Mesenchymal stem cell (in vitro differentiated cells and primary cell): ENCODE measurements at regions not wholly inside any gene's neighbourhood (a gene's known extent, or its start where the extent isn't known, plus 50 kb on each side); places are given as distances from the start of the nearest gene placed in this dataset.

ENCODE experiments used
- DNase-seq: peaks from one replicate; pipeline ENCODE4 v3.0.0-alpha.2; 2013
- H2AFZ ChIP-seq: one replicate; pipeline ENCODE4 v1.6.1; 2013; ENCODE audit warnings: low read depth, mild to moderate bottlenecking, control low read depth, inconsistent platforms, low read length, moderate library complexity
- H2AK5ac ChIP-seq: 2 replicates; pipeline ENCODE4 v1.6.1; 2013; ENCODE audit warnings: low read length, moderate library complexity, mild to moderate bottlenecking, inconsistent platforms; ENCODE audit not compliant: severe bottlenecking
- H2BK120ac ChIP-seq: one replicate; pipeline ENCODE4 v1.6.1; 2013; ENCODE audit warnings: low read depth, mild to moderate bottlenecking, inconsistent platforms, low read length, moderate library complexity
- H2BK12ac ChIP-seq, 2 experiments: one replicate each; pipeline ENCODE4 v1.6.1; 2013; ENCODE audit warnings: inconsistent platforms in 2 of 2, low read length in 2 of 2, mild to moderate bottlenecking in 2 of 2, moderate library complexity in 2 of 2, control low read depth in 1 of 2
- H2BK15ac ChIP-seq: one replicate; pipeline ENCODE4 v1.6.1; 2013; ENCODE audit warnings: mild to moderate bottlenecking, low read depth, inconsistent platforms; ENCODE audit not compliant: poor library complexity, severe bottlenecking
- H2BK5ac ChIP-seq: 2 replicates; pipeline ENCODE4 v1.6.1; 2013; ENCODE audit warnings: low read depth, mild to moderate bottlenecking, low read length, control low read depth, inconsistent platforms; ENCODE audit not compliant: poor library complexity, severe bottlenecking
- H3K14ac ChIP-seq, 2 experiments: one replicate each; pipeline ENCODE4 v1.6.1; 2013; ENCODE audit warnings: inconsistent platforms in 2 of 2, low read length in 2 of 2, control low read depth in 1 of 2, mild to moderate bottlenecking in 1 of 2, moderate library complexity in 1 of 2
- H3K18ac ChIP-seq, 2 experiments: one replicate each; pipeline ENCODE4 v1.6.1; 2013; ENCODE audit warnings: inconsistent platforms in 2 of 2, low read length in 2 of 2, control low read depth in 1 of 2, low read depth in 1 of 2, mild to moderate bottlenecking in 1 of 2
- H3K23ac ChIP-seq, 2 experiments: one replicate each; pipeline ENCODE4 v1.6.1; 2013; ENCODE audit warnings: inconsistent platforms in 2 of 2, low read length in 2 of 2, mild to moderate bottlenecking in 2 of 2, moderate library complexity in 2 of 2, control low read depth in 1 of 2
- H3K27ac ChIP-seq: 2 replicates; pipeline ENCODE4 v1.5.1; 2013; ENCODE audit warnings: mild to moderate bottlenecking, moderate library complexity, low read length, control low read depth, inconsistent platforms; ENCODE audit not compliant: poor library complexity, severe bottlenecking
- H3K27me3 ChIP-seq, 2 experiments: 2 replicates each; pipeline versions ENCODE4 v1.6.1 to v1.7.0; 2013; ENCODE audit warnings: low read length in 2 of 2, mild to moderate bottlenecking in 2 of 2, moderate library complexity in 2 of 2, control low read depth in 1 of 2, inconsistent platforms in 1 of 2; ENCODE audit not compliant: control insufficient read depth in 1 of 2, insufficient read depth in 1 of 2
- H3K36me3 ChIP-seq, 2 experiments: 2 replicates each; pipeline versions ENCODE4 v1.6.1 to v1.7.0; 2013; ENCODE audit warnings: low read length in 2 of 2, control low read depth in 1 of 2, inconsistent platforms in 1 of 2, low read depth in 1 of 2, mild to moderate bottlenecking in 1 of 2; ENCODE audit not compliant: insufficient read depth in 2 of 2, control insufficient read depth in 1 of 2
- H3K4ac ChIP-seq, 2 experiments: one replicate each; pipeline ENCODE4 v1.6.1; 2013; ENCODE audit warnings: inconsistent platforms in 2 of 2, low read length in 2 of 2, mild to moderate bottlenecking in 2 of 2, moderate library complexity in 2 of 2, control low read depth in 1 of 2, low read depth in 1 of 2
- H3K4me1 ChIP-seq: 2 replicates; pipeline ENCODE4 v1.6.1; 2013; ENCODE audit warnings: low read depth, low read length, control low read depth; ENCODE audit not compliant: control insufficient read depth, insufficient read depth
- H3K4me2 ChIP-seq: 2 replicates; pipeline ENCODE4 v1.6.1; 2013; ENCODE audit warnings: low read length, mild to moderate bottlenecking, inconsistent platforms; ENCODE audit not compliant: poor library complexity, severe bottlenecking
- H3K4me3 ChIP-seq, 2 experiments: 2 replicates each; pipeline versions ENCODE4 v1.5.1 to v1.7.0; 2013; ENCODE audit warnings: low read length in 2 of 2, mild to moderate bottlenecking in 2 of 2, control low read depth in 1 of 2, low read depth in 1 of 2; ENCODE audit not compliant: insufficient read depth in 1 of 2
- H3K79me1 ChIP-seq: replicated peaks from 2 replicates; pipeline ENCODE4 v1.6.1; 2013; ENCODE audit warnings: mild to moderate bottlenecking, control low read depth, low read length, inconsistent platforms; ENCODE audit not compliant: poor library complexity, severe bottlenecking
- H3K9ac ChIP-seq: 2 replicates; pipeline ENCODE4 v1.7.0; 2013; ENCODE audit warnings: mild to moderate bottlenecking, low read length, moderate library complexity
- H3K9me3 ChIP-seq: 2 replicates; pipeline ENCODE4 v1.7.0; 2013; ENCODE audit warnings: mild to moderate bottlenecking, low read length; ENCODE audit not compliant: control insufficient read depth
- H4K8ac ChIP-seq: one replicate; pipeline ENCODE4 v1.6.1; 2013; ENCODE audit warnings: inconsistent platforms, mild to moderate bottlenecking, low read length, moderate library complexity
- H4K91ac ChIP-seq: one replicate; pipeline ENCODE4 v1.6.1; 2013; ENCODE audit warnings: mild to moderate bottlenecking, low read length, inconsistent platforms
- WGBS: methylation state at CpG from one replicate; pipeline ENCODE4 v1.1.7; 2013; ENCODE audit warnings: mixed read lengths; 5-methylcytosine and 5-hydroxymethylcytosine counted together

- Histone ChIP-seq H2BK12ac (no peak overlapping the region), H3K27ac (no peak overlapping the region), H2AK5ac (no peak overlapping the region), H3K9me3 (no peaks in the 10 kb centered on the region), H4K91ac (no peak overlapping the region), H2AFZ (no peak overlapping the region), H2BK15ac (no peak overlapping the region), H3K23ac (no peak overlapping the region), H2BK5ac (no peak overlapping the region), H3K4me2 (no peak overlapping the region), H3K79me1 (no peaks in the 10 kb centered on the region), H3K18ac (no peak overlapping the region), H3K9ac (no peak overlapping the region), H3K4me3 (no peak overlapping the region), H3K27me3 (no peaks in the 10 kb centered on the region), H3K4me1 (no peaks in the 10 kb centered on the region), H2BK120ac (no peak overlapping the region), H3K14ac (no peak overlapping the region), H3K36me3 (peaks cover 0 to 2% of the 10 kb centered on the region in 2 experiments), H4K8ac (no peak overlapping the region), H3K4ac (no peak overlapping the region)
- no peak for DNase-seq
- 37% methylated on average over 2 of the region's 2 CpGs for WGBS
Measured at GRCh38 chr7:114190387-114190786, 224.2 kb upstream of the FOXP2 start.

- H2BK15ac ChIP-seq = no peak overlapping the region
- no peak overlapping the region for H2BK5ac ChIP-seq
- H3K79me1 ChIP-seq = no peaks in the 10 kb centered on the region
- H3K4ac ChIP-seq = no peak overlapping the region
- no peak overlapping the region for H3K23ac ChIP-seq
- H3K4me2 ChIP-seq = no peak overlapping the region
- H2BK12ac ChIP-seq = no peak overlapping the region
- H3K9me3 ChIP-seq = no peaks in the 10 kb centered on the region
- H4K91ac ChIP-seq = no peak overlapping the region
- no peak overlapping the region for H2AFZ ChIP-seq
- H3K27ac ChIP-seq = no peak overlapping the region
- no peak overlapping the region for H4K8ac ChIP-seq
- no peak overlapping the region for H2BK120ac ChIP-seq
- H3K18ac ChIP-seq = no peak overlapping the region
- no peak for DNase-seq
- H3K9ac ChIP-seq = no peak overlapping the region
- no peaks in the 10 kb centered on the region for H3K4me1 ChIP-seq
- H3K27me3 ChIP-seq = no peaks in the 10 kb centered on the region
- 93% methylated on average over 2 of the region's 3 CpGs for WGBS
- no peak overlapping the region for H3K4me3 ChIP-seq
- no peak overlapping the region for H2AK5ac ChIP-seq
- no peak overlapping the region for H3K14ac ChIP-seq
- peaks cover 0 to 2% of the 10 kb centered on the region in 2 experiments for H3K36me3 ChIP-seq
Measured at GRCh38 chr7:114183311-114184088, 231.1 kb upstream of the FOXP2 start.

GRCh38 chr7:114182837-114183236 is 231.8 kb upstream of the FOXP2 start:
- no peak overlapping the region for H3K27ac ChIP-seq
- no peak overlapping the region for H3K14ac ChIP-seq
- H3K4me3 ChIP-seq = no peak overlapping the region
- no peak overlapping the region for H2AFZ ChIP-seq
- no peak for DNase-seq
- no peaks in the 10 kb centered on the region for H3K27me3 ChIP-seq
- peaks cover 0 to 2% of the 10 kb centered on the region in 2 experiments for H3K36me3 ChIP-seq
- H4K8ac ChIP-seq = no peak overlapping the region
- H3K9me3 ChIP-seq = no peaks in the 10 kb centered on the region
- H2BK12ac ChIP-seq = no peak overlapping the region
- WGBS = 60% methylated on average over 1 of the region's 1 CpG
- no peak overlapping the region for H3K9ac ChIP-seq
- H3K4me2 ChIP-seq = no peak overlapping the region
- no peak overlapping the region for H3K18ac ChIP-seq
- no peak overlapping the region for H2BK15ac ChIP-seq
- no peak overlapping the region for H3K4ac ChIP-seq
- no peak overlapping the region for H2AK5ac ChIP-seq
- H2BK5ac ChIP-seq = no peak overlapping the region
- no peak overlapping the region for H3K23ac ChIP-seq
- no peaks in the 10 kb centered on the region for H3K79me1 ChIP-seq
- H3K4me1 ChIP-seq = no peaks in the 10 kb centered on the region
- H4K91ac ChIP-seq = no peak overlapping the region
- no peak overlapping the region for H2BK120ac ChIP-seq

- H3K9me3 ChIP-seq = no peaks in the 10 kb centered on the region
- H4K8ac ChIP-seq = no peak overlapping the region
- H3K36me3 ChIP-seq = no peaks in the 10 kb centered on the region
- H3K9ac ChIP-seq = no peak overlapping the region
- H4K91ac ChIP-seq = no peak overlapping the region
- H3K4me1 ChIP-seq = no peaks in the 10 kb centered on the region
- no peak overlapping the region for H3K4me2 ChIP-seq
- 80% methylated on average over 1 of the region's 1 CpG for WGBS
- H3K4ac ChIP-seq = no peak overlapping the region
- H3K23ac ChIP-seq = no peak overlapping the region
- H2AFZ ChIP-seq = no peak overlapping the region
- no peak overlapping the region for H2BK15ac ChIP-seq
- no peaks in the 10 kb centered on the region for H3K79me1 ChIP-seq
- no peak overlapping the region for H3K18ac ChIP-seq
- no peak overlapping the region for H2BK120ac ChIP-seq
- H3K4me3 ChIP-seq = no peak overlapping the region
- no peak for DNase-seq
- no peak overlapping the region for H3K27ac ChIP-seq
- H2AK5ac ChIP-seq = no peak overlapping the region
- H3K14ac ChIP-seq = no peak overlapping the region
- H3K27me3 ChIP-seq = no peaks in the 10 kb centered on the region
- no peak overlapping the region for H2BK5ac ChIP-seq
- no peak overlapping the region for H2BK12ac ChIP-seq
Measured at GRCh38 chr7:114181280-114181679, 233.3 kb upstream of the FOXP2 start.
